ENCODE measurements at regions not wholly inside any gene's neighbourhood (a gene's known extent, or its start where the extent isn't known, plus 50 kb on each side); places are given as distances from the start of the nearest gene placed in this dataset.
A peak's percentile ranks its signal among the peaks of the same experiment; 100 is the strongest.

- Histone ChIP-seq H3K27ac (ENCODE audit: low read depth) (no peak overlapping the region), H3K4me1 (ENCODE audit: insufficient read depth) (no peaks in the 10 kb centered on the region), H3K4me3 (ENCODE audit: low read depth, low read length) (no peak overlapping the region), H3K36me3 (ENCODE audit: insufficient read depth) (no peaks in the 10 kb centered on the region)
- DNase-seq (ENCODE audit: extremely low spot score): no peak
- 94% methylated on average over 6 of the region's 6 CpGs for WGBS
These were observed 288.9 kb downstream of the SLC4A3 start for GRCh38 chr2:219916281-219916680.

DNA sequence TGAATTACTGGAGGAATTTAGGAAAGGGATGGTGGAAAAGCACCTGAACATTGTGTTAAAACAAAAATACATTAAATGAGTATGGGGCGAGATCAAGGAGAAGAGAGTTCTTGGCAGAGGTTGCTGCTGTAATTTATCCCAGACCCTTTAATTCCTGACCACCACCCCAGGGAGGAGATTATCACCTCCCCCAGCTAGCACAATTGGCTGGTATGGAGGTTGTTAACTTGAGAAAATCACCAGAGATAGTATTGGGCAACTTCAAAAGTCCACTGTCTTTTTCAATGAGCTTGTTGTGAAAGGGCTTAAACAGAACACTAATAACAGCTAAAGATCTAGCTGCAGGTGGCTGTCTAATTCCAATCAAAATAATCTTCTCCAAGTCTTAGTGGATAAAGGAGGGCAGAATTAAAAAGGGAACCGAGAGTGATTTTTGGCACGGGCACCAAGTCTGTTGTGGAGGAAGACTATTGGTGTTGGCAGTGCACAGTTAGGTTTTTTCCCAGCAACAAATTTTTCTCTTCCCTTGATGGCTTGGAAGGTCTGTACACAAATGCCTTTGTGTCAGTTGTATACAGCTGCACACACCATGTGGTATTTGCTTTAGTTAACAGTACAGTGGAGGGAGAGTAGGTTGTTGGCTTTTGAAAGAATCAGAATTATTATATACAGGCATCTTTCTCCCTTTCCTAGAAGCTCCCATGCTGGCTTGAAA lies 289.5 kb downstream of the SLC4A3 start:
- Histone ChIP-seq H3K27ac (ENCODE audit: low read depth) (no peak overlapping the region), H3K4me3 (ENCODE audit: low read depth, low read length) (no peak overlapping the region), H3K4me1 (ENCODE audit: insufficient read depth) (no peaks in the 10 kb centered on the region), H3K36me3 (ENCODE audit: insufficient read depth) (no peaks in the 10 kb centered on the region)
- DNase-seq (ENCODE audit: extremely low spot score): no peak
- 71% methylated on average over 3 of the region's 3 CpGs for WGBS

DNA sequence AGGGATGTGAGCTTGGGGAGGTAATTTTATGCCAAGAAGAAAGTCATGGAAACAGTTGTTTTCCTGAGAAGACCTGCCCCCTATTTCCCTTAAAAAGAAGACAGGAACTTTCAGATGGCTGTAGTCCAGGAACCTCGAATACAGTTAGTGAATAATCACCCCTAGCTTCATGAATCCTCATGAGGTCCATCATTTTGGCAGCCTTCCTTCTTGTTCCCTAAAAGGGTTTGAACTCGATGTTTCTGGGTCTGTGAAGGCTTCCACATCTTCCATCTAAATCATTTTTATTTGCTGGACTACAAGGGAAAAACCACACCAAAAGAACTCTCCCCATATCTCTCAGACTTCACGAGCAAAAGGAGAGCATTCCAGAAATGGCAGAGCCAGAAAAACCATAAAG lies 290.8 kb downstream of the SLC4A3 start:
- Histone ChIP-seq H3K27ac (ENCODE audit: low read depth) (no peak overlapping the region), H3K4me3 (ENCODE audit: low read depth, low read length) (no peak overlapping the region), H3K36me3 (ENCODE audit: insufficient read depth) (no peaks in the 10 kb centered on the region), H3K4me1 (ENCODE audit: insufficient read depth) (no peaks in the 10 kb centered on the region)
- WGBS: 26% methylated on average over 3 of the region's 3 CpGs
- DNase-seq (ENCODE audit: extremely low spot score): peak; percentile 80

DNA sequence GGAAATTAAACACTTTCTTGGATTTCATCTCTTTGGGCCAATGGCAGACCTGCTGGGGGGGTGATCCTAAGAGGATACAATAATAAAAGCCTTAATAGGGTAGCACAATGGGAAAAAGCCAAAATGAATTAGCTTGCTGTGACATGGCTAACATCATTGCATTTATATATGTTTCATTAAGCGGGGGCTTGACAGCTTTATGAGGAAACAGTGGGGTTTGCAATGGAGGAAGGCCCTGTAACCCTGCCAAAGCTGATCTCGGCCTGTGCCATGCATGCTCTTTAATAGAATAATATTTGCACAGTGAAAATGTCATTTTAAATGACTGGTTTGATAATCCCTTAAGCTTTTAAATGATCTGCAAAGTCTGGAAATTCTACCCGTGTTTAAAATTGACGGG lies 291.5 kb downstream of the SLC4A3 start:
- peak; percentile 70 for DNase-seq (ENCODE audit: extremely low spot score)
- H3K4me3 ChIP-seq (ENCODE audit: low read depth, low read length): no peak overlapping the region
- no peaks in the 10 kb centered on the region for H3K4me1 ChIP-seq (ENCODE audit: insufficient read depth)
- 37% methylated on average over 4 of the region's 4 CpGs for WGBS
- no peak overlapping the region for H3K27ac ChIP-seq (ENCODE audit: low read depth)
- H3K36me3 ChIP-seq (ENCODE audit: insufficient read depth): no peaks in the 10 kb centered on the region

DNA sequence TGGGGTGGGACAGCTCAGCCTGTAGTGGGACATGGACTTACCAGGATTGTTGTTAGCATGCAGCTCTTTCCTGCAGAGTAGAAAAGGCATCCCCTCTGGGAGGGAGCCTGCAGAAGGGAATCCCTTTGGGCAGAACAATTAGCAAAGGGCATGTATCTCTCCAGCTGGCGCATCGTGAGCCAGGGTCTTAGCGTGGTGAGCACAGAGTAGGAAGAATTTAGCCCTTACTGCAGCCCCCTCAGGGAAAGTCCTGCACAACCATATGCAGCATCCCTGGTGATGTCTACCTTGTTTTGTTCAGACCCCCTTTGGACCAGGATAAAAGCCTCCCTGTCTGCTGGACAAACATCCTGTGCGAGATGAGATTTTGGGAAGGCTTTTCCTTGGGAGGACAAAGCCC lies 292.1 kb downstream of the SLC4A3 start:
- Histone ChIP-seq H3K4me1 (ENCODE audit: insufficient read depth) (no peaks in the 10 kb centered on the region), H3K4me3 (ENCODE audit: low read depth, low read length) (no peak overlapping the region), H3K36me3 (ENCODE audit: insufficient read depth) (no peaks in the 10 kb centered on the region), H3K27ac (ENCODE audit: low read depth) (no peak overlapping the region)
- no peak for DNase-seq (ENCODE audit: extremely low spot score)
- 72% methylated on average over 4 of the region's 4 CpGs for WGBS

GRCh38 chr2:219929835-219930234 lies 302.4 kb downstream of the SLC4A3 start:
- DNase-seq (ENCODE audit: extremely low spot score): no peak
- no peak overlapping the region for H3K4me3 ChIP-seq (ENCODE audit: low read depth, low read length)
- no peaks in the 10 kb centered on the region for H3K36me3 ChIP-seq (ENCODE audit: insufficient read depth)
- no peak overlapping the region for H3K27ac ChIP-seq (ENCODE audit: low read depth)
- 80% methylated on average over 5 of the region's 5 CpGs for WGBS
- H3K4me1 ChIP-seq (ENCODE audit: insufficient read depth): no peaks in the 10 kb centered on the region

DNA sequence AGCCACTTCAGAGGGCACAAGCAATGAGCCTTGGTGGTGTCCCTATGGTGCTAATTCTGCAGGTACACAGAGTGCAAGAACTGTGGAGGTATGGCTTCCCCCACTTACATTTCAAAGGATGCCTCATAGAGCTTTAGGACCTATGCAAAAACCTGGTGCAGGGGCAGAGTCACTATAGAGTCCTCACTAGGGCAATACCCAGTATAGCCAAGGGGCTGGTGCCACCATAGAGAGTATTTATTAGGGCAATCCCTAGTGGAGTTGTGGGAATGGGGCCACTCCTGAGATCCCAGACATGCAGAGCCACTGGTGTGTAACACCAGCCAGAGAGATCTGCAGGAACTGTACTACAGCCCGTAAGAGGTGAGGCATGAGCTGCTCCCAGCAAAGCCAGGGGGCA lies 312.2 kb downstream of the SLC4A3 start:
- H3K4me1 ChIP-seq (ENCODE audit: insufficient read depth): no peaks in the 10 kb centered on the region
- H3K27ac ChIP-seq (ENCODE audit: low read depth): no peak overlapping the region
- no peaks in the 10 kb centered on the region for H3K36me3 ChIP-seq (ENCODE audit: insufficient read depth)
- WGBS: 87% methylated on average over 1 of the region's 1 CpG
- no peak overlapping the region for H3K4me3 ChIP-seq (ENCODE audit: low read depth, low read length)
- DNase-seq (ENCODE audit: extremely low spot score): no peak

- H3K4me3 ChIP-seq (ENCODE audit: low read depth, low read length): no peak overlapping the region
- 76% methylated on average over 4 of the region's 4 CpGs for WGBS
- H3K36me3 ChIP-seq (ENCODE audit: insufficient read depth): no peaks in the 10 kb centered on the region
- no peak for DNase-seq (ENCODE audit: extremely low spot score)
- no peaks in the 10 kb centered on the region for H3K4me1 ChIP-seq (ENCODE audit: insufficient read depth)
- no peak overlapping the region for H3K27ac ChIP-seq (ENCODE audit: low read depth)
These were observed 317.4 kb downstream of the SLC4A3 start for GRCh38 chr2:219944866-219945265.

DNA sequence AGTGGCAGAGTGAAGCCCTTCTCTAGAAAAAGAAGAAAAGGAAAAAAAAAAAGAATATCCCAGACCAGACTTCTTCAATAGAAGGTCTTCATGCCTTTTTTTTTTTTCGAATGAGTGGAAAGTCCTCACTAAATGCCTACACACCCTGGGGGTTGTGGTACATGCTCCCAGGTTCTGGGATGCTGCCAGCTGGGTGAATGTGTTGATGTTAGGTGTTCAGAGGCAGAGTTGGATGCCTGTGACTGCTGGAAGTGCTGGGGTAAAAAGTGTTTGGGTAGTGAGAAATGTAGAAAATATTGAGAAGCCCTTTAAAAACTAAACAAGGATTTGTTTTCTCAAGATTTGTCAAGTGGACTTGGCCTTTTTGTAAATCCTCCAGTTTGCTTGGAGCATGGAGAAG lies 318.6 kb downstream of the SLC4A3 start:
- Histone ChIP-seq H3K4me1 (ENCODE audit: insufficient read depth) (no peaks in the 10 kb centered on the region), H3K36me3 (ENCODE audit: insufficient read depth) (no peaks in the 10 kb centered on the region), H3K27ac (ENCODE audit: low read depth) (no peak overlapping the region), H3K4me3 (ENCODE audit: low read depth, low read length) (no peak overlapping the region)
- no peak for DNase-seq (ENCODE audit: extremely low spot score)
- WGBS: 74% methylated on average over 1 of the region's 1 CpG

- no peak for DNase-seq (ENCODE audit: extremely low spot score)
- H3K4me1 ChIP-seq (ENCODE audit: insufficient read depth): no peaks in the 10 kb centered on the region
- H3K4me3 ChIP-seq (ENCODE audit: low read depth, low read length): no peak overlapping the region
- H3K27ac ChIP-seq (ENCODE audit: low read depth): no peak overlapping the region
- no peaks in the 10 kb centered on the region for H3K36me3 ChIP-seq (ENCODE audit: insufficient read depth)
These were observed 319.1 kb downstream of the SLC4A3 start for GRCh38 chr2:219946529-219946928.

DNA sequence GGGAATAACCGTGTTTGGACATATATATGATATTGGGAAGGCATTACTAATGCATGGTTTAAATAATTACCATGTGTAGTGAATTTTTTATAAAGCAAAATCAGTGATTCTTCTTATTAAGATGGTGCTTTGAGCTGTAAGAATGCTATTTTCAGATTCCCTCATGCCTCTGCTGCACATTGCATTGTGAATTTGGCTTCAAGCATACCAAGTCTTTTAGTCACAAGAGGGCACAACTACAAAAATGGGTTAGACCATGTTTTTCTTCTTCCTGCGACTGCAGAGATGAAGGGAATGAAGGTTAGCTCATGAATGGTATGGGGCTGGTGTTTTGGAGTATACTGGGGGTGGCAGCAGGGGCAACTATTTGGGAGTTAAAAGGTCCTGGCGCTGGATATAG lies 320.1 kb downstream of the SLC4A3 start:
- no peaks in the 10 kb centered on the region for H3K36me3 ChIP-seq (ENCODE audit: insufficient read depth)
- WGBS: 92% methylated on average over 3 of the region's 3 CpGs
- H3K4me1 ChIP-seq (ENCODE audit: insufficient read depth): no peaks in the 10 kb centered on the region
- DNase-seq (ENCODE audit: extremely low spot score): no peak
- H3K27ac ChIP-seq (ENCODE audit: low read depth): no peak overlapping the region
- no peak overlapping the region for H3K4me3 ChIP-seq (ENCODE audit: low read depth, low read length)

DNA sequence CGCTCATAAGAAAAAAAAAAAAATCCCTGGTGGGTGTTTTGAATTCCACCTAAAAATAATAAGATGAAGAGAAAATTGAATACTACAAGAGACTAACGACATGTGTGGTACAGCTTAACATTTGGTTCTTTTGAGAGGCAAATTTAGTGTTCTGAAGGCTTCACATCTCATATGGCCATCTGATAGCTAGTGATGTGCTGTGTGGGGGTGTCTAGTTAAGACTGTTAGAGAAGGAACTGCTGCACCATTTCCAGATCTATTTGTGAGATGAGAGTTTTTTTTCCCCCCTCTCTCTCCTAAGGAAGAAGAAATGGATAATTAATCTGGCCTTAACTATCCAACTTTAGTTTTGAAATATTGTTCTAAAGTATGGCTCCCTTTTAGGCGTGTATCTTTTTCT lies 321.6 kb downstream of the SLC4A3 start:
- Histone ChIP-seq H3K4me3 (ENCODE audit: low read depth, low read length) (no peak overlapping the region), H3K27ac (ENCODE audit: low read depth) (no peak overlapping the region), H3K36me3 (ENCODE audit: insufficient read depth) (no peaks in the 10 kb centered on the region), H3K4me1 (ENCODE audit: insufficient read depth) (no peaks in the 10 kb centered on the region)
- 94% methylated on average over 3 of the region's 3 CpGs for WGBS
- DNase-seq (ENCODE audit: extremely low spot score): no peak

GRCh38 chr2:219951099-219951498 lies 323.7 kb downstream of the SLC4A3 start:
- no peak for DNase-seq (ENCODE audit: extremely low spot score)
- Histone ChIP-seq H3K36me3 (ENCODE audit: insufficient read depth) (no peaks in the 10 kb centered on the region), H3K27ac (ENCODE audit: low read depth) (no peak overlapping the region), H3K4me3 (ENCODE audit: low read depth, low read length) (no peak overlapping the region), H3K4me1 (ENCODE audit: insufficient read depth) (no peaks in the 10 kb centered on the region)

GRCh38 chr2:219954331-219954730 lies 326.9 kb downstream of the SLC4A3 start:
- Histone ChIP-seq H3K4me1 (ENCODE audit: insufficient read depth) (no peaks in the 10 kb centered on the region), H3K4me3 (ENCODE audit: low read depth, low read length) (no peak overlapping the region), H3K27ac (ENCODE audit: low read depth) (no peak overlapping the region), H3K36me3 (ENCODE audit: insufficient read depth) (no peaks in the 10 kb centered on the region)
- no peak for DNase-seq (ENCODE audit: extremely low spot score)
- 42% methylated on average over 1 of the region's 1 CpG for WGBS

- 36% methylated on average over 1 of the region's 1 CpG for WGBS
These were observed 330.4 kb downstream of the SLC4A3 start for GRCh38 chr2:219957820-219958219.

More at GRCh38 chr2:219957820-219958219, 330.4 kb downstream of the SLC4A3 start:
- Histone ChIP-seq H3K27ac (ENCODE audit: low read depth) (no peak overlapping the region), H3K4me3 (ENCODE audit: low read depth, low read length) (no peak overlapping the region), H3K4me1 (ENCODE audit: insufficient read depth) (no peaks in the 10 kb centered on the region), H3K36me3 (ENCODE audit: insufficient read depth) (no peaks in the 10 kb centered on the region)
- no peak for DNase-seq (ENCODE audit: extremely low spot score)
